ENCODE measurements at regions not wholly inside any gene's neighbourhood (a gene's known extent, or its start where the extent isn't known, plus 50 kb on each side); places are given as distances from the start of the nearest gene placed in this dataset.
"Not testable (repeated sequence)": the region's sequence is repeated elsewhere in the genome, so short reads cannot be mapped to it uniquely, and the experiment has no call there.

DNA sequence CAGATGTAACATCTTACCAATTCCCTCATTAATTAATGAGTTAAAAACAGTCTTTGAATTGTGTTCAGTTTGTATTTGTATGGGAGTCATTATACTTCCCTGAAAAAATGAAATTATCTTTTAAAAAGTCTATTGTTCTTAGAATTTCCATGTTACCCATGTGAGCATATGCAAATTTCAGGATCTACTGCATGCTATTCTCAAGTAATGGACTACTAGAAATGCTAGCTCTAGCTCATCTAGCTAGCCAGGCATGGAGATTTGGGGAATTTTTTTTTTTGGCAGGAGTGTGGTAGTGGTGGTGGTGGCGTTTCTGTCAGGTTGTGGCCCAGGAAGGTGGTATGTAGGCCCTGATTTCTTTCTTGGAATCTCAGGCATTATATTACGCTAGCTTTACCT, 218.4 kb downstream of the AEBP2 start:
- intact Hi-C loops (cut with DNase I) = no loop called here
- no peak for DNase-seq (ENCODE audit: low spot score)
- ATAC-seq = no peak

DNA sequence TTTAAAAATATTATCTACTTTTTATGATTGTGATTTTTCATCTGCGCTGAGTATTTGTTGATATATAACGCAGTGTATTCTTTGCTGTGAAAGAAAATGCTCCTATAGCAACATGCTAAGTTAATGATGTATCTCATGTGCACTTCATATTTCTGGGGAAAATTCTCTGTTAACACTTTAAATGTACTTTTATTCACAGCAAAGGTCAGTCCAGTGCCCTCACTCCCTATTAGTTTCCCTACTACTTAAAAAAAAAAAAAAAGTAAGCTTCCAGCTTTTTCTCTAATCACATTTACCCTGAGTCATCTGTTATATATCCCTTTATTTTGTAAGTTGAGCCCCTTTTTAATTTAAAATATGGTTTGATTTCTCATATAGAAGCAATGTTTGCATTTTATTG, 219.8 kb downstream of the AEBP2 start:
- intact Hi-C loops (cut with DNase I) = no loop called here
- no peak for DNase-seq (ENCODE audit: low spot score)
- no peak for ATAC-seq

DNA sequence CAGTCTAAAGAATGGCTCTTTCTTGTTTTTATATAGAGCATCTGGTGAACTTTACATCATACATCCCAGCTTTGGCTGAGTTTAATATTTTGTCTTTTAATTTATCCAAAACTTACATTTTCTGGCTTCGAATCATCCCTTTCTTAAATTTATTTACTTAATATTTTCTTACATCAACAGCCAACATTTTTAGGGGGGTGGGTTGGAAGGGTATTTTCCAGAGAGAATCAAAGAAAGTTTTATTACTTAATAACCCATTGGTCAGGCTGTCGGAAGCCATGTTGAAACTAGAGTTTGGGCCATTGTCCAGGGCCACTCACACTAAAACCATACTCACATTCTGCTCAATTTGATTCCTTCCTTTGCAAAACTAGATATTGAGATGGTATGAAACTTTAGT, 220.2 kb downstream of the AEBP2 start:
- DNase-seq (ENCODE audit: low spot score) = no peak
- no peak for ATAC-seq
- intact Hi-C loops (cut with DNase I) = no loop called here

DNA sequence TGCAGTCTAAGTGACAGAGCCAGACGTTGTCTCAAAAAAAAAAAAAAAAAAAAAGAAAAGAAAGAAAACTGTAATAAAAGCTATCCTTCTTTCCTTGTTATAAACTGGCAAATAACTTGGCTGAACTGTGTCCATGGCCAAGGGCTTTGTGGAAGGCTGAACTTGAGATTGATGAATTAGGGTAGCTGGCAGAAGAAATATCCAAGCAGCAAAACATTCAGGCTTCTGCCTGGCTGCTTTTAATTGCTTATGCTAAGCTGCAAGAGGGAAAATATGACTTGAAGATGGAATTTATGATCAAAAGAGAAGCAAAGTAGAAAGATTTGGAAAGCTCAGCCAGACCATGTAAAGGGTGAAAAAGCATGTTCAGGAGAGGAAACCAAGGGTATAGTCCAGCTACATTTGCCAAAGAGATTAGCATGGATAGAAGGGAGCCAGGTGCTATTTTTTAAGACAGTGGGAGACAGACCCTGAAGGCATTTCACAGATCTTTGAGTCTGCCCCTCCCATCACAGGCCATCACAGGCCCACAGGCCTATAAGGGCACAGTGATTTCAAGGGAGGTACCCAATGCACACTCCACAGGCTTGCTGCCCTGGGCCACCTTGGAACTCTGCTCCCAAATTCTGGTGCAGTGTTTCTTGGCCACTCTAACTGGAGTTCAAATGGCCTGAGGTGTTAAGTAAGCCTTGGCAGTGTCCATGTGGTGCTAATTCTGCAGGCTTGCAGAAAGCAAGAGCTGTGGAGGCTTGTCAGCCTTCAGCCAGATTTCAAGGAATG, 226.0 kb downstream of the AEBP2 start:
- DNase-seq (ENCODE audit: low spot score) = no peak
- intact Hi-C loops (cut with DNase I) = no loop called here
- peak; percentile 52 for ATAC-seq

DNA sequence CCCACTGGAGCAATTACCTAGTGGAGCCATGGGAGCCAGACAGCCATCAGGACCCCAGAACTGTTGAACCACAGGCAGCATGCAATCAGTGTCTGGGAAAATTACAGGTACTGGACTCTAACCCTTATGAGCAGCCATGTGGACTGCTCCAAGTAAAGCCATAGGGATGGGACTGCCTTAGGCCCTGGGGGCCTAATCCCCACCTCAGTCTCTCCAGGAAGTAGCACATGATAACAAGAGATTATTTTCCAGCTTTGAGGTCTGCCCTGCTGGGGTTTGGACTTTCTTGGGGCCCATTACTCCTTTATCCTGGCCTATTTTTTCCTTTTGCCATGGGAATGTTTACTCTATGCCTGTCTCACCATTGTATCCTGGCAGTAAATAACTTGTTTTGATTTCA, 226.8 kb downstream of the AEBP2 start:
- DNase-seq (ENCODE audit: low spot score) (no peak), ATAC-seq (no peak)
- intact Hi-C loops (cut with DNase I) = no loop called here

DNA sequence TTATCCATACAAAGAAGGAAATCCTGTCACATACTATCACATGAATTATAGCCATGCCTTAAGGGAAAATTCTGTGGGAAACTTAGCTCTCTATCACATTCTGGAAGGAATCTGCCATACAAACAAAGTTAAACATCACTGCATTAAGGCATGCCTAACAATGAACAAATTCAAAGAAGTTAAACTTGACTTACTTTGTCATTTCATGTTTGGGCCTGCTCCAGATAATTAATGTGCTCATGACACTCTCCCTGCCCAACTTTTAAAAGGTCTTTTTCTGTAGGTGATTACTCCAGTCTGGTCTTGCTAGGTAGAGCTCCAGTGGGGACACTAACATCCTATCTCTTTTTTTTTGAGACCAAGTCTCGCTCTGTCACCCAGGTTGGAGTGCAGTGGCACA, 230.5 kb downstream of the AEBP2 start:
- ATAC-seq (no peak), DNase-seq (ENCODE audit: low spot score) (no peak)
- intact Hi-C loops (cut with DNase I) = no loop called here

DNA sequence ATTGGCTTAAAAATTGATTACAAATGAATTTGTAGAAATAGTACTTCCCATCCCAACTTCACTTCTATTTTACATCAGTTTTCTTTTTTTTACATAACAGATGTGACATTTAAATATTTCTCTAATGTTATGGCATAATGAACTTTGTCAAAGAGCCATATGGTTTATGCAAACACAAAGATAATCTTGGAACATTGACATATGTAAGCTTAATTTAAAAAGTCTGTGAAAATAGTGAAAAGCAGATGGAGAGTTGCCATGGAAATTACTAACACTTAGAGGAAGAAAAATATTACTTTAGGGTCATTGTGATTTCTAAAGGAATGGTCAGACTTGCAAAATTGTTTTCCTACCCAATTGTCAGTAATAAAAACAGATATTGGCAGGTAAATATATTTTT, 232.4 kb downstream of the AEBP2 start:
- ATAC-seq (no peak), DNase-seq (ENCODE audit: low spot score) (no peak)
- intact Hi-C loops (cut with DNase I) = no loop called here

DNA sequence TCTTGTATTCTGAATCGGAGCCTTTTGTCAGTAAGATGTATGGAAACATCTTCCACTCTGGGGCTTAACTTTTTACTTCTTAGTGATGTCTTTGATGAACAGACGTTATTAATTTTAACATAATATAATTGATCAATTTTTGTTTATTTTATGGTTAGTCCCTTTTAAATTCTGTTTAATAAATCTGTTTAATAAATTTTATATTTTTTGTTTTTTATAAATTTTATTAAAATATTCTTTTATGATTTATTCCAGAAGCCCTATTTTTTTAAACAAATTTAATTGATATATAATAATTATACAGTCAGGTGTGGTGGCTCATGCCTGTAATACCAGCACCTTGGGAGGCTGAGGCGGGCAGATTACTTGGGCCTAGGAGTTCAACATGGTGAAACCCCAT, 235.1 kb downstream of the AEBP2 start:
- intact Hi-C loops (cut with DNase I) = no loop called here
- DNase-seq (ENCODE audit: low spot score) (no peak), ATAC-seq (no peak)

DNA sequence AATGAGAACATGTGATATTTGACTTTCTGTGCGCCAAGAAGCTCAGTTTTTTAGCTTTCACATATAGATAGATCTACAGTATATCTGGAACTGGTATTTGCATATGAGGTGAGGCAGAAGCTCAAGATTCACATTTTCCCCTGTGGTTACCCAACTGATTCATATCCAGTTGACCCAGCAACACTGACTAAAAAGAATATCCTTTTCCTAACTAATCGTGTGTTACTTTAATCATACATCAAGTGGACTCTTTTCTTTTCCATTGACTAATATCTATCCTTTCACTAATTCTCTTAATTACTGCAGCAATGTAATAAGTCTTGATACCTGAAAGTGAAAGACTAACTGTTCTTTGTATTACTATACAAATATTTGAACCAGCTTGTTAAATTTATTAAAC, 236.1 kb downstream of the AEBP2 start:
- no peak for ATAC-seq
- DNase-seq (ENCODE audit: low spot score) = no peak
- intact Hi-C loops (cut with DNase I) = no loop called here

DNA sequence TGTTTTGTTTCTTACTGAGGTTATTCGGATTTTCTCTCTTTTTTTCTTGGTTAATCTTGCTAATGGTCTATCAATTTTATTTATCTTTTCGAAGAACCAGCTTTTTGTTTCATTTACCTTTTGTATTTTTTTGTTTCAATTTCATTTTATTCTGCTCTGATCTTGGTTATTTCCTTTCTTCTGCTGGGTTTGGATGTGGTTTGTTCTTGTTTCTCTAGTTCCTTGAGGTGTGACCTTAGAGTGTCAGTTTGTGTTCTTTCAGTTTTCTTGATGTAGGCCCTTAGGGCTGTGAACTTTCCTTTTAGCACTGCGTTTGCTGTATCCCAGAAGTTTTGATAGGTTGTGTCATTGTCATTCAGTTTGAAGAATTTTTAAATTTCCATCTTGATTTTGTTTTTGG, 239.2 kb downstream of the AEBP2 start:
- ATAC-seq; intact Hi-C loops (cut with DNase I); DNase-seq (ENCODE audit: low spot score): not testable (repeated sequence)

DNA sequence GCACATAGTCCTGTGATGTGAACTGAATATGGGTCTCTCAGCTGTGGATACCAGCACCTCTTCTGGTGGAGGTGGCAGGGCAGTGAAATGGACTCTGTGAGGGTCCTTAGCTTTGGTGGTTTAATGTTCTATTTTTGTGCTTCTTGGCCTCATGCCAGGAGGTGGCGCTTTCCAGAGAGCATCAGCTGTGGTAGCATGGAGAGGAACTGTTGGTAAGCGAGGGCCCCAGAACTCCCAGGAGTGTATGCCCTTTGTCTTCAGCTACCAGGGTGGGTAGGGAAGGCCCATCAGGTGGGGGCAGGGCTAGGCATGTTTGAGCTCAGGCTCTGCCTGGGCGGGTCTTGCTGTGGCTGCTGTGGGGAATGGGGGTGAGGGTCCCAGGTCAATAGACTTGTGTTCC, 241.7 kb downstream of the AEBP2 start:
- intact Hi-C loops (cut with DNase I) = no loop called here

DNA sequence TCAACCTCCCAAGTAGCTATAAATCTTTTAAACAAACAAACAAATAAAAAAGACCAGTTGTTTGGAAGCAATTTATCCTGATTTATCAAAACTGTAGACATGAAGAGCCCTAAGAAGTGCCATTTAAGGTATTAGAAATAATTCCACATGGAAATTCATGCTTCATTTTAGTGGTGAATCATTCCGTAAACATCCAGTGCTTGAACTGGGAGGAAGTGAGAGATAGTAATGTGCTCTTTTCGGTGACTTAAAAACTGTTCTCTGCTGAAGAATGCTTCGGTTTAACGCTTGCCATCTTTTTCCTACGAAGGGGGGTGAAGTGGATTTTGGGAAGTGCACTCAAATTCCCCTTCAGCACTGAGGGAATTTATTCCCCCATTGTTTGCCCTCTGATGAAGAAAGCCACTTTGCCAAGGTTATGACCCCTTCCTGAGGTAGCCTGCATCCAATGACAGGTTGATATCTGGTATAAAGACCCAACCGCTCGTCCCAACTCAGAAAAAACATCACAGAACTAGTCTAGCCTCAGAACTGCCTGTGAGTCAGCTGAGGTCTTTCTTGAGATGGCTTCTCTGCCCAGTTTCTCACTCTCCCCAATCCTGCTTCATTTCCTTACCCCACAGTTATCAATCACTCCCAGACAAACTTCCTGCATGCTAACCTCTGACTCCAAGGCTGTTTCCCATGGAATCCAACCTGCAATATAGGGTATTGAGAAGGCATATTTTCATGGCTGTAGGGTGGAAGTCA, 244.1 kb downstream of the AEBP2 start:
- ATAC-seq = no peak
- intact Hi-C loops (cut with DNase I) = no loop called here
- no peak for DNase-seq (ENCODE audit: low spot score)

More for the DNA sequence above, 241.7 kb downstream of the AEBP2 start:
- ATAC-seq (no peak), DNase-seq (ENCODE audit: low spot score) (no peak)

DNA sequence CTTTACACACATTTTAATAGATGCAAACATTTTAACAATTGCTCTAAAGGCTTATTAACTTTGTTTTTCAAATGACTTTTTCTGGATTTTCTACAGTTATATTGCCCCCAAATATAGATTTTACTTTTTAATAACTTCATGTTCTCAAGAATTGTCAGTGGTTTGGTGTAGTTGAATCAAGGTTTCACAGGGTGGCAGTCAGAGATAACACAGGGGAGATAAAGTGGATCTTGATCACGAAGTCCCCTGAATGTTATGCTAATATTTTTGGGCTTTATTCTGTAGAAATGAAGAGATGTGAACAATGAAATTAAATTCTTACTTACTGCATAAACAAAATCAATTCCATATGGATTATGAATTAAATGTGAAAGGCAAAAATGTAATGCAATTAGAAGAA, 248.1 kb downstream of the AEBP2 start:
- ATAC-seq = no peak
- DNase-seq (ENCODE audit: low spot score) = no peak
- intact Hi-C loops (cut with DNase I) = no loop called here

DNA sequence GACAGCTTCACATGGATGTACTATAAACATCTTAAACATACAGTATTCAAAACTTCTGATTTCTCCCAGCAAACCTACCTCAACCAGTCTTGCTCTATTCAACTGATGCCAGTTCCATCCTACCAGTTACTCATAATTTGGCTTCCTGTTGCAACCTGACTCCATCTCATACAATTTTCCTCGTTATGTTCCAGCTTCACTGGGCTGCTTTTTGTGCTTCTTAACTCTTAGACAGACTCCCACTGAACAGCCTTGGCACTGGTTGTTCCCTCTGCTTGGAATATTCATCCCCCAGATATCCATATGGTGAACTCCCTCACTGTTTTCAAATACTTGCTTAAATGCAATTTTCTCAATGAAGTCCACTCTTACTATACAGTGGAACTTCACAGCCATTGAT, 249.2 kb downstream of the AEBP2 start:
- ATAC-seq (no peak), DNase-seq (ENCODE audit: low spot score) (no peak)
- intact Hi-C loops (cut with DNase I) = no loop called here

DNA sequence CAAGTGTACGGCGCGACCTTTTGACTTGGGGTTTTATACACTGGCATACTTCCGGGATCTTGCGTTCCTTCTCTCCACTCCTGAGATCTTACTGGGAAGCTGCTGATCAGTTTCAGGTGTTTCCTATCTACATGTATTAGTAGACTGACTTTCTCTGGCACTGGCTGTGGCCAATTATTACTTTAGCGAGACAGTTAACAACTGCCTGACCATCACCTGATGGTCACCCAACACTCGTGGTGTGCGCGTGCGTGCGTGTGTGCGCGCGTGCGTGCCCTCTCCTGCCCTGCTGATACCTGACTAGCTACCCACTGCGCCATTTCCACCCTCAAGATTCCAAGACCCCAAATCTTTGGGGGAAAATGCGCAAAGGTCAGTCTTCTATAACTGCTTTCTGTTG, 249.9 kb downstream of the AEBP2 start:
- DNase-seq (ENCODE audit: low spot score) (no peak), ATAC-seq (no peak)
- intact Hi-C loops (cut with DNase I) = no loop called here

DNA sequence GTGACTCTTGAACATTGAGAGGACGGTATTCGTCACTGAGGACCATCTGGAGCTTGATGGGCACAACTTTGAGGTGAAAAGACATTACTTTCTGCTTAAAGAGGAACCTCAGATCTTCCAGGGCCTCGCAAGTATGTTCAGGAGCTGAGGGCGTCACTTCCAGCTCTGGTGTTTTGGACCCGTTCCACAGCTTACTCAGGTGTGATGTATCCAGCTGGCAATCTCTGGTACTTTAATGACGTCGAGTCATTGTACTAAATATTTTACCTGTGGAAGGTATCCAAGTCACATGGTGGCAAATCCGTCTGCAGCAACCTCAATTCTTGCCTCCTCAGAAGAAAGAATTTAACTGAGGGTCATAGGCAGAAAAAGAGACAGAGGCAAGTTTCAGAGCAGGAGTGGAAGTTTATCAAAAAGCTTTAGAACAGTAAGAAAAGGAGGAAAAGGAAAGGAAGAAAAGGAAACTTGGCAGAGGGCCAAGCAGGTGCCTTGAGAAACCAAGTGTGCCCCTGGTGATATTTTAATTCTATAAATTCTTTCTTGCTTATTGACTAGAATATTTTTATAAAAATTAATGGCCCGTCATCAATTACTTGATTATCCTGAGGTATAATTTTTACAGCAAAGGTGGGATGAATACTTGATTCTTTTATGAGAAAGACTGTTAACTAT, 250.6 kb downstream of the AEBP2 start:
- DNase-seq (ENCODE audit: low spot score) = no peak
- intact Hi-C loops (cut with DNase I) = no loop called here
- no peak for ATAC-seq

DNA sequence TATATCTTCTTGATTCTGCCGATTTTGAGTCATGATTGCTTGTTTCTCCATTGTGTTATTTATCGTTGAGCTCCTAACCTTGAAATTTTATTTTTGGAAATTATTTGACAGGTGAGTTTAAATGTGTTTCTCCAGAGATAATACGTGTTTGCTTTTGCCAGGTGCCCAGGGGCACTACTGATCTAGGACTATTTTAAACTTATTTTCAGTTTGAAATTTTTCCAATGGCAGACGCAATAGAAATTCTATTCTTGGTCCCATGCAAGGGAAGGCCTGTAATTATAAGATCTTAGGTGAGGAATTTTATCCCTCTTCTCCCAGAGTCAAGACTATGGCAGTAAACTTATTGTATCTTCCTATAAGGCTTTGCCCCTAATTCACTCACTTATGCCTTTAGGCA, 252.8 kb downstream of the AEBP2 start:
- intact Hi-C loops (cut with DNase I) = no loop called here
- ATAC-seq (no peak), DNase-seq (ENCODE audit: low spot score) (no peak)

DNA sequence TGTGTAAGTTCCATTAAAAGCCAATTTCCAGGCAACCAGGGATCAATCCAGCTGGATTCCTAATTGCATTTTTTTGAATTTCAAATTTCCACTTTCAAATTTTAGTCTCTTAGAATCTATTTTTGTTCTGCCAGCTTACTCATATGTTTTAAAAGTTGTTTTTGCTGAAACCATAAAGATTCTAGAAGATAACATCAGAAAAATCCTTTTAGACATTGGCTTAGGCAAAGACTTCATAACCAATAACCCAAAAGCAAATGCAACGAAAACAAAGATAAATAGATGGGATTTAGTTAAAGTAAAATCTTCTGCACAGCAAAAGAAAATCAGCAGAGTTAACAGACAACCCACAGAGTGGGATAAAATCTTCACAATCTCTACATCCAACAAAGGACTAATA, 253.3 kb downstream of the AEBP2 start:
- intact Hi-C loops (cut with DNase I) = no loop called here
- DNase-seq (ENCODE audit: low spot score) (no peak), ATAC-seq (no peak)

DNA sequence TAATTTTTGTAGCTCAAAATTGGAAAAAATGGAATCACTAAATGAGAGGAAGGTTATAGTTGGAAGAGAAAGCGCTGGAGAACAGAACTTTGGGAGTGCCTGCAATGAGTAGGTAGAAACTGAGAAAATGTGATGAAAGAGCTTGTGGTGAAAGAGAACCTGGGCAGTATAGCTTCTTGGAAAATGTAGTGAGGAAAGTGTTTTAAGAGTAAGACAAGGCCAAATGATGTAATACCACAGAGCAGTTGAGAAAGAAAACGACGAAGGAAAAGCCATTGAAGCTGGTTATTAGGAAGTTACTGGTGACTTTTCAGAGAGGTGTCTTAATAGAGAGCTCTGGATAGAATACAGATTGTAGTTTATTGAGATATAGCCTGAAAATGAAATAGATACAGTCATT, 255.3 kb downstream of the AEBP2 start:
- DNase-seq (ENCODE audit: low spot score) (no peak), ATAC-seq (no peak)
- intact Hi-C loops (cut with DNase I) = no loop called here
